ENCODE measurements at regions not wholly inside any gene's neighbourhood (a gene's known extent, or its start where the extent isn't known, plus 50 kb on each side); places are given as distances from the start of the nearest gene placed in this dataset.

DNA sequence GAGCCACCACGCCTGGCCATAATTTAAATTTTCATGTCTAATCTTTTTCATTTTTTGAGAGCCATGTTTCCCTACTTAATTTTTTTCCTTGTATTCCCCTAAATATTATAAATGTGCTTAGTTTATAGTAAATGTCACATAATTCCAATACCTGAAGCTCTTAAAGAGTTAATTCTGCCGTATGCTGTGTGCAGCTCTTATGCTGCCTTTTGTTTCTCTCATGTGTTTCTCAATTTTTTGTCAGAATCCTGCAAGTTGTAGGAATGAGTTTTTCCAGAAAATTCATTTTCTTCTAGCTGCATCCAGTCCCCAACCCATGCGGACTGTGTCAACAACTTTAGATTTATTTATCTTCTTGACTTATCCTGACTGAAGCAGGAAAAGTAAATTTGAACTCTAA lies 90.9 kb upstream of the ROBO2 start:
- TF ChIP-seq POLR2A (IDR thresholded peaks at IDR 0.05) = no peak
- TF ChIP-seq, protein P1, sequence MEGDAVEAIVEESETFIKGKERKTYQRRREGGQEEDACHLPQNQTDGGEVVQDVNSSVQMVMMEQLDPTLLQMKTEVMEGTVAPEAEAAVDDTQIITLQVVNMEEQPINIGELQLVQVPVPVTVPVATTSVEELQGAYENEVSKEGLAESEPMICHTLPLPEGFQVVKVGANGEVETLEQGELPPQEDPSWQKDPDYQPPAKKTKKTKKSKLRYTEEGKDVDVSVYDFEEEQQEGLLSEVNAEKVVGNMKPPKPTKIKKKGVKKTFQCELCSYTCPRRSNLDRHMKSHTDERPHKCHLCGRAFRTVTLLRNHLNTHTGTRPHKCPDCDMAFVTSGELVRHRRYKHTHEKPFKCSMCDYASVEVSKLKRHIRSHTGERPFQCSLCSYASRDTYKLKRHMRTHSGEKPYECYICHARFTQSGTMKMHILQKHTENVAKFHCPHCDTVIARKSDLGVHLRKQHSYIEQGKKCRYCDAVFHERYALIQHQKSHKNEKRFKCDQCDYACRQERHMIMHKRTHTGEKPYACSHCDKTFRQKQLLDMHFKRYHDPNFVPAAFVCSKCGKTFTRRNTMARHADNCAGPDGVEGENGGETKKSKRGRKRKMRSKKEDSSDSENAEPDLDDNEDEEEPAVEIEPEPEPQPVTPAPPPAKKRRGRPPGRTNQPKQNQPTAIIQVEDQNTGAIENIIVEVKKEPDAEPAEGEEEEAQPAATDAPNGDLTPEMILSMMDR (IDR thresholded peaks at IDR 0.05) = no peak
